Glutamatergic neuron (in vitro differentiated cells): ENCODE measurements at regions not wholly inside any gene's neighbourhood (a gene's known extent, or its start where the extent isn't known, plus 50 kb on each side); places are given as distances from the start of the nearest gene placed in this dataset.
"Not testable (repeated sequence)": the region's sequence is repeated elsewhere in the genome, so short reads cannot be mapped to it uniquely, and the experiment has no call there.

Experiments used
- DNase-seq: peaks from one replicate; pipeline ENCODE4 v3.0.0; 2022
- H3K27ac Mint-ChIP-seq: one replicate; pipeline ENCODE4 v1.8.0; 2020; ENCODE audit warnings: mild to moderate bottlenecking, mixed read lengths, inconsistent platforms; ENCODE audit not compliant: unreplicated experiment
- H3K27me3 Mint-ChIP-seq: one replicate; pipeline ENCODE4 v1.8.0; 2020; ENCODE audit warnings: mild to moderate bottlenecking, moderate library complexity, mixed read lengths, inconsistent platforms; ENCODE audit not compliant: unreplicated experiment
- H3K36me3 Mint-ChIP-seq: one replicate; pipeline ENCODE4 v1.8.0; 2020; ENCODE audit warnings: mild to moderate bottlenecking, mixed read lengths, inconsistent platforms; ENCODE audit not compliant: unreplicated experiment
- H3K4me1 Mint-ChIP-seq: one replicate; pipeline ENCODE4 v1.8.0; 2020; ENCODE audit warnings: mild to moderate bottlenecking, low read depth, mixed read lengths, inconsistent platforms; ENCODE audit not compliant: unreplicated experiment
- H3K4me3 Mint-ChIP-seq: one replicate; pipeline ENCODE4 v1.8.0; 2020; ENCODE audit warnings: mild to moderate bottlenecking, mixed read lengths, inconsistent platforms; ENCODE audit not compliant: unreplicated experiment
- H3K9me3 Mint-ChIP-seq: one replicate; pipeline ENCODE4 v1.8.0; 2020; ENCODE audit warnings: mild to moderate bottlenecking, moderate library complexity, mixed read lengths, inconsistent platforms; ENCODE audit not compliant: unreplicated experiment
- TF ChIP-seq, protein P1 (sequence below): fragments of 200-600 bp; sonication (generic); IDR thresholded peaks from one replicate; pipeline ENCODE4 v1.5.0; 2021; ENCODE audit not compliant: partially characterized antibody, unreplicated experiment

GRCh38 chr11:109958821-109959166 lies 134.4 kb upstream of the ZC3H12C start:
- TF ChIP-seq, protein P1, sequence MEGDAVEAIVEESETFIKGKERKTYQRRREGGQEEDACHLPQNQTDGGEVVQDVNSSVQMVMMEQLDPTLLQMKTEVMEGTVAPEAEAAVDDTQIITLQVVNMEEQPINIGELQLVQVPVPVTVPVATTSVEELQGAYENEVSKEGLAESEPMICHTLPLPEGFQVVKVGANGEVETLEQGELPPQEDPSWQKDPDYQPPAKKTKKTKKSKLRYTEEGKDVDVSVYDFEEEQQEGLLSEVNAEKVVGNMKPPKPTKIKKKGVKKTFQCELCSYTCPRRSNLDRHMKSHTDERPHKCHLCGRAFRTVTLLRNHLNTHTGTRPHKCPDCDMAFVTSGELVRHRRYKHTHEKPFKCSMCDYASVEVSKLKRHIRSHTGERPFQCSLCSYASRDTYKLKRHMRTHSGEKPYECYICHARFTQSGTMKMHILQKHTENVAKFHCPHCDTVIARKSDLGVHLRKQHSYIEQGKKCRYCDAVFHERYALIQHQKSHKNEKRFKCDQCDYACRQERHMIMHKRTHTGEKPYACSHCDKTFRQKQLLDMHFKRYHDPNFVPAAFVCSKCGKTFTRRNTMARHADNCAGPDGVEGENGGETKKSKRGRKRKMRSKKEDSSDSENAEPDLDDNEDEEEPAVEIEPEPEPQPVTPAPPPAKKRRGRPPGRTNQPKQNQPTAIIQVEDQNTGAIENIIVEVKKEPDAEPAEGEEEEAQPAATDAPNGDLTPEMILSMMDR: no peak
- Mint-ChIP-seq H3K9me3 (no peaks in the 10 kb centered on the region), H3K27ac (no peak overlapping the region), H3K4me3 (no peak overlapping the region), H3K27me3 (no peaks in the 10 kb centered on the region), H3K36me3 (peaks cover 3% of the 10 kb centered on the region), H3K4me1 (peaks cover 5% of the 10 kb centered on the region)
- no peak for DNase-seq

DNA sequence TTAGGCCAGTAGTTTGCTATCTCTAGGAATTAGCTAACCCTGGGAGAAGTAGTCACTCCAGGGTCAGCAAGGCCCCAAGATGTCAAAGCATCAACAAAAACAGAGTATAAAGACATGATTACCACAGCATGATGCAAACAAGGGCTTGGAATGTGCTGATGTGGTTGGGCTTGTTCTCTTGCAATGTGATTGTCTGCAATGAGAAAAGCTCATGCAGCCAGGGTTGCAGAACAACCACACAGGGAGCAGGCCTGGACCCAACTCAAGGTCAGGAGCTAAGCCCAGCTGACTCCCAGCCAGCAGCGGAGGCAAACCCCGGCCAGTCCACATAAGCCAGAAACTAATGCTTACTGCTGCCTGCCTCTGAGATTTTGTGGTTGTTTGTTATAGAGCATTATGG lies 132.4 kb upstream of the ZC3H12C start:
- H3K36me3 Mint-ChIP-seq: peaks cover 8% of the 10 kb centered on the region
- H3K9me3 Mint-ChIP-seq: no peaks in the 10 kb centered on the region
- no peak overlapping the region for H3K4me3 Mint-ChIP-seq
- H3K27ac Mint-ChIP-seq: no peak overlapping the region
- no peak for DNase-seq
- H3K4me1 Mint-ChIP-seq: peaks cover 5% of the 10 kb centered on the region
- TF ChIP-seq, protein P1: no peak
- H3K27me3 Mint-ChIP-seq: no peaks in the 10 kb centered on the region

DNA sequence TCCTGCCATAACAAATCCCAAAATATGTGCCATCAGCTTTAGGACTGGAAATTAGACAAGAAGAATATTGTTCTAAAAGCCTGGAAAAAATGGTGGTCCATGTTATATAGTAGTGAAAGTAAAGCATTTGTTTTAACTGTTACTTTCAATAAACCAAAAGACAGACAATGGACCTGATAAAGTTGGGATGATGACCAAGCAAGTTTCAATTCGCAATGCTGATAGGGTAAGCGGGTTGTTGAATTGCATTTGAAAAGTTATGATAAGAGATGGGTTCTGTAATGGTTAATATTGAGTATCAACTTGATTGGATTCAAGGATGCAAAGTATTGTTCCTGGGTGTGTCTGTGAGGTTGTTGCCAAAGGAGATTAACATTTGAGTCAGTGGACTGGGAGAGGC lies 131.9 kb upstream of the ZC3H12C start:
- no peaks in the 10 kb centered on the region for H3K27me3 Mint-ChIP-seq
- H3K4me3 Mint-ChIP-seq: no peak overlapping the region
- peaks cover 5% of the 10 kb centered on the region for H3K4me1 Mint-ChIP-seq
- H3K36me3 Mint-ChIP-seq: peaks cover 8% of the 10 kb centered on the region
- TF ChIP-seq, protein P1: no peak
- no peak for DNase-seq
- no peaks in the 10 kb centered on the region for H3K9me3 Mint-ChIP-seq
- no peak overlapping the region for H3K27ac Mint-ChIP-seq

GRCh38 chr11:109963101-109963500 lies 130.1 kb upstream of the ZC3H12C start:
- no peak for DNase-seq
- TF ChIP-seq, protein P1: no peak
- H3K27me3 Mint-ChIP-seq: no peaks in the 10 kb centered on the region
- H3K36me3 Mint-ChIP-seq: peaks cover 8% of the 10 kb centered on the region
- peaks cover 3% of the 10 kb centered on the region for H3K4me1 Mint-ChIP-seq
- H3K9me3 Mint-ChIP-seq: no peaks in the 10 kb centered on the region
- no peak overlapping the region for H3K4me3 Mint-ChIP-seq
- no peak overlapping the region for H3K27ac Mint-ChIP-seq

- H3K36me3 Mint-ChIP-seq: peaks cover 8% of the 10 kb centered on the region
- no peak overlapping the region for H3K27ac Mint-ChIP-seq
- no peaks in the 10 kb centered on the region for H3K27me3 Mint-ChIP-seq
- DNase-seq: no peak
- TF ChIP-seq, protein P1: no peak
- peaks cover 2% of the 10 kb centered on the region for H3K4me1 Mint-ChIP-seq
- H3K4me3 Mint-ChIP-seq: no peak overlapping the region
- H3K9me3 Mint-ChIP-seq: no peaks in the 10 kb centered on the region
Observed at GRCh38 chr11:109964487-109964886, 128.7 kb upstream of the ZC3H12C start.

- DNase-seq, H3K36me3 Mint-ChIP-seq, H3K4me1 Mint-ChIP-seq, H3K9me3 Mint-ChIP-seq, H3K27ac Mint-ChIP-seq, H3K4me3 Mint-ChIP-seq, H3K27me3 Mint-ChIP-seq: not testable (repeated sequence)
Observed at GRCh38 chr11:109965445-109965844, 127.7 kb upstream of the ZC3H12C start.

- H3K4me3 Mint-ChIP-seq, DNase-seq, H3K9me3 Mint-ChIP-seq, H3K4me1 Mint-ChIP-seq, H3K27ac Mint-ChIP-seq, H3K36me3 Mint-ChIP-seq, H3K27me3 Mint-ChIP-seq: not testable (repeated sequence)
Observed at GRCh38 chr11:109965926-109966325, 127.3 kb upstream of the ZC3H12C start.

GRCh38 chr11:109967136-109967535 lies 126.1 kb upstream of the ZC3H12C start:
- H3K4me3 Mint-ChIP-seq, H3K36me3 Mint-ChIP-seq, H3K27ac Mint-ChIP-seq, DNase-seq, H3K9me3 Mint-ChIP-seq, H3K27me3 Mint-ChIP-seq: not testable (repeated sequence)
- H3K4me1 Mint-ChIP-seq: peaks cover 18% of the 10 kb centered on the region
